Heart right ventricle (tissue), 16 donors: ENCODE measurements at regions not wholly inside any gene's neighbourhood (a gene's known extent, or its start where the extent isn't known, plus 50 kb on each side); places are given as distances from the start of the nearest gene placed in this dataset.
"Not testable (repeated sequence)": the region's sequence is repeated elsewhere in the genome, so short reads cannot be mapped to it uniquely, and the experiment has no call there.

Source experiments
- ATAC-seq, 8 donors: fragments of 200-7000 bp; cut with Tn5 transposase; one replicate each; pipeline ENCODE4 v1.9.1; 2020; ENCODE audit warnings: mild to moderate bottlenecking in 8 of 8, moderate library complexity in 8 of 8, moderate number of reproducible peaks in 1 of 8
- DNase-seq, 2 donors: peaks; one replicate each; pipeline ENCODE4 v3.0.0-alpha.2; 2020
- H3K27ac ChIP-seq, 10 donors: fragments of 200-600 bp; sonication (generic) in 2 of 10; one replicate each; pipeline versions ENCODE4 v1.5.0 to v1.8.0; 2020 to 2022; ENCODE audit warnings: mild to moderate bottlenecking in 3 of 10
- H3K27me3 ChIP-seq, 7 donors: fragments of 200-600 bp; one replicate each; pipeline ENCODE4 v1.8.0; 2021 to 2022; ENCODE audit warnings: mild to moderate bottlenecking in 2 of 7
- H3K36me3 ChIP-seq, 9 donors: fragments of 200-600 bp; sonication (generic) in 1 of 9; one replicate each; pipeline versions ENCODE4 v1.5.0 to v1.8.0; 2020 to 2022; ENCODE audit warnings: mild to moderate bottlenecking in 2 of 9
- H3K4me1 ChIP-seq, 9 donors: fragments of 200-600 bp; sonication (generic) in 1 of 9; one replicate each; pipeline versions ENCODE4 v1.5.0 to v1.8.0; 2020 to 2022; ENCODE audit warnings: mild to moderate bottlenecking in 4 of 9
- H3K4me3 ChIP-seq, 10 donors: fragments of 200-600 bp; sonication (generic) in 2 of 10; one replicate each; pipeline versions ENCODE4 v1.5.0 to v1.8.0; 2020 to 2022; ENCODE audit warnings: mild to moderate bottlenecking in 7 of 10, moderate library complexity in 2 of 10
- H3K9me3 ChIP-seq, 11 donors: fragments of 200-600 bp in 10 of 11; sonication (generic) in 2 of 11; one replicate each; pipeline versions ENCODE4 v1.5.0 to v1.8.0; 2013 to 2022; ENCODE audit warnings: mild to moderate bottlenecking in 2 of 11, control low read depth in 1 of 11, moderate library complexity in 1 of 11
- WGBS, 2 donors: extraction: QIAGEN DNeasy Blood & Tissue Kit; methylation state at CpG; one replicate each; pipeline ENCODE4 v1.1.7; 2013; ENCODE audit warnings: inconsistent platforms in 1 of 2; 5-methylcytosine and 5-hydroxymethylcytosine counted together
- intact Hi-C, 10 donors: fragments of 100-400 bp; cut with DNase I; formaldehyde crosslinking; loops; one replicate each; pipeline versions ENCODE4 v1.11.1 to v1.14.2; 2022
- TF ChIP-seq, protein P1 (sequence below), 9 donors: fragments of 200-600 bp; sonication (generic) in 2 of 9; IDR thresholded peaks; one replicate each; pipeline versions ENCODE4 v1.5.0 to v1.8.0; 2021 to 2022; ENCODE audit warnings: antibody characterized with exemption in 9 of 9, mild to moderate bottlenecking in 5 of 9, moderate library complexity in 1 of 9
- donor health status: Arrhythmogenic right ventricular cardiomyopathy.
- donor health status: ischemic (EF 13 %, LVEDD 7.1; RV severe dilation, severe dysfunction).
- donor health status: healthy with polysubstance abuse.
- donor health status: DM: no; HTN: yes; CAD: no.
- donor health status: DM: no; HTN: no; CAD: no.
- donor health status: ischemic (EF 25% LVEDD 6.9; RV normal size, moderate dysfunction).
- donor health status: ischemic (EF 25% LVEDD 5.7; RV mildly dilated, moderate dysfunction).
- donor health status: healthy.
- donor health status: DM: yes; HTN: yes; CAD: no.
- donor health status: Ischemic cardiomyopathy.
- donor health status: ischemic (EF 35%, LVEDD 5.7; RV mildly dilated, moderate dysfunction).
- donor health status: nonischemic (EF 11% LVEDD 7.7; RV severe dilation, severe dysfunction).
- donor health status: DM: yes; HTN: yes; CAD: no.
- donor health status: PGD.
- donor health status: ischemic (EF 29% LVEDD 5.4; RV normal size, mild dysfunction).
- donor health status: nonischemic (EF 23%, LVEDD 6.1; RV moderate dilation, normal function).

DNA sequence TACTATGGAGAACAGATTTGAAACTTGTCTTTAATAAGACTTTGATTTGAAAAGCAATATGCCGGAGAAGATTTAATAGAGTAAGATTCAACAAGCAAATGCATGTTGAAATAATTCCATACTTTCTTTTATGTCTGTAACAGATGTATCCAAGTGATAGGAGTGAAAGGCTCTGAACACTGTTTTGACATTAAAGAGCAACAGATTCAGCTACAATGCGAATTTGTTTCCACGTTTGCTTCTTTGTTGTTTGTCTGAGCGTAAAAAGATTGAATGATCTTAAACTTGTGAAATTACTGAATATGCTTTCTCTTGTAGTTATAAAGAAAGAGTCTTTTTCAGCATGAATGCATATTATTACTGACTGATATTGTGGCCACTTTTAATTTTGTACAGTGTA, 2612.9 kb downstream of the PCDH9 start:
- no peak for DNase-seq
- no peak for ATAC-seq
- Histone ChIP-seq H3K4me1 (no peaks in the 10 kb centered on the region), H3K4me3 (no peak overlapping the region), H3K27me3 (no peaks in the 10 kb centered on the region), H3K36me3 (no peaks in the 10 kb centered on the region), H3K27ac (no peak overlapping the region), H3K9me3 (peaks cover 0 to 11% (median 0%) of the 10 kb centered on the region in 11 donors)
- TF ChIP-seq, protein P1, sequence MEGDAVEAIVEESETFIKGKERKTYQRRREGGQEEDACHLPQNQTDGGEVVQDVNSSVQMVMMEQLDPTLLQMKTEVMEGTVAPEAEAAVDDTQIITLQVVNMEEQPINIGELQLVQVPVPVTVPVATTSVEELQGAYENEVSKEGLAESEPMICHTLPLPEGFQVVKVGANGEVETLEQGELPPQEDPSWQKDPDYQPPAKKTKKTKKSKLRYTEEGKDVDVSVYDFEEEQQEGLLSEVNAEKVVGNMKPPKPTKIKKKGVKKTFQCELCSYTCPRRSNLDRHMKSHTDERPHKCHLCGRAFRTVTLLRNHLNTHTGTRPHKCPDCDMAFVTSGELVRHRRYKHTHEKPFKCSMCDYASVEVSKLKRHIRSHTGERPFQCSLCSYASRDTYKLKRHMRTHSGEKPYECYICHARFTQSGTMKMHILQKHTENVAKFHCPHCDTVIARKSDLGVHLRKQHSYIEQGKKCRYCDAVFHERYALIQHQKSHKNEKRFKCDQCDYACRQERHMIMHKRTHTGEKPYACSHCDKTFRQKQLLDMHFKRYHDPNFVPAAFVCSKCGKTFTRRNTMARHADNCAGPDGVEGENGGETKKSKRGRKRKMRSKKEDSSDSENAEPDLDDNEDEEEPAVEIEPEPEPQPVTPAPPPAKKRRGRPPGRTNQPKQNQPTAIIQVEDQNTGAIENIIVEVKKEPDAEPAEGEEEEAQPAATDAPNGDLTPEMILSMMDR (IDR thresholded peaks at IDR 0.05), result no peak
- whole genome bisulfite sequencing, 2 donors, result 91 to 96% methylated on average over 4 of the region's 4 CpGs
- intact Hi-C loops, result no loop called here

- Histone ChIP-seq H3K27ac (no peak overlapping the region), H3K4me1 (no peaks in the 10 kb centered on the region), H3K27me3 (no peaks in the 10 kb centered on the region), H3K4me3 (no peak overlapping the region), H3K9me3 (peaks cover 0 to 12% (median 0%) of the 10 kb centered on the region in 11 donors), H3K36me3 (no peaks in the 10 kb centered on the region)
- ATAC-seq (no peak), DNase-seq (no peak)
- intact Hi-C loops, result no loop called here
- TF ChIP-seq, protein P1 (IDR thresholded peaks at IDR 0.05), result no peak
These were observed 2638.2 kb downstream of the PCDH9 start for GRCh38 chr13:64591971-64592370.

GRCh38 chr13:64579331-64579730, 2650.8 kb downstream of the PCDH9 start:
- TF ChIP-seq, protein P1 (IDR thresholded peaks at IDR 0.05), result no peak
- Histone ChIP-seq H3K27me3 (no peaks in the 10 kb centered on the region), H3K9me3 (peaks cover 0 to 29% (median 0%) of the 10 kb centered on the region in 11 donors), H3K4me1 (no peaks in the 10 kb centered on the region), H3K27ac (no peak overlapping the region), H3K4me3 (no peak overlapping the region), H3K36me3 (no peaks in the 10 kb centered on the region)
- ATAC-seq (no peak), DNase-seq (no peak)
- WGBS, 2 donors, result 77 to 80% methylated on average over 3 of the region's 3 CpGs
- intact Hi-C loops, result no loop called here

- no peak overlapping the region for H3K27ac ChIP-seq
- H3K27me3 ChIP-seq, result no peaks in the 10 kb centered on the region
- ATAC-seq (no peak), DNase-seq (no peak)
- intact Hi-C loops, result no loop called here
- no peak overlapping the region for H3K4me3 ChIP-seq
- TF ChIP-seq, protein P1 (IDR thresholded peaks at IDR 0.05), result no peak
- H3K9me3 ChIP-seq, result peaks cover 0 to 70% (median 0%) of the 10 kb centered on the region in 11 donors
- no peaks in the 10 kb centered on the region for H3K36me3 ChIP-seq
- H3K4me1 ChIP-seq, result no peaks in the 10 kb centered on the region
These were observed 2661.4 kb downstream of the PCDH9 start for GRCh38 chr13:64568748-64569147.

GRCh38 chr13:64558031-64558430, 2672.1 kb downstream of the PCDH9 start:
- 90 to 93% methylated on average over 10 of the region's 10 CpGs for WGBS, 2 donors
- H3K36me3 ChIP-seq, H3K4me1 ChIP-seq, intact Hi-C loops, H3K27ac ChIP-seq, DNase-seq, ATAC-seq, H3K27me3 ChIP-seq, H3K4me3 ChIP-seq, H3K9me3 ChIP-seq: not testable (repeated sequence)
